ENCODE measurements at regions not wholly inside any gene's neighbourhood (a gene's known extent, or its start where the extent isn't known, plus 50 kb on each side); places are given as distances from the start of the nearest gene placed in this dataset.

DNA sequence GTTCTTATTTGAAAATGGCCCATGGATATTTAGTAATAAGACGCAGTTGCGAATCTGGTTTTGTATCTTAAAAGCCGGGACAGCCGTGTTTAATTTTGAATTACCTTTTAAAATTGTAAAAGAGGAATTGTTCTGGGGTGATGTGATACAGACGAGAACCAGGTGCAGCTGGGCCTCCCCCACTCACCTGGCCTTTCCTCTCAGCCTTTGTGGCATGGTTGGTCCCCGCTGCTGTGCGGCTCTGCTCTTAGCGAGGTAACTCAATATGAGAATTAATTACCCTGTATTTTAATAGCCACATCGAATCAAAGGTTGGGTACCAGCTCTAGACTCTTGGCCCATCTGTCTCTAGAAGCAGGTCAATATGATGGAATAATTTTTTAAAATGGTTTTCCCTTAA lies 56.5 kb upstream of the DACT2 start:
- TF ChIP-seq POLR2A (IDR thresholded peaks at IDR 0.05) = no peak
- TF ChIP-seq, protein P1, sequence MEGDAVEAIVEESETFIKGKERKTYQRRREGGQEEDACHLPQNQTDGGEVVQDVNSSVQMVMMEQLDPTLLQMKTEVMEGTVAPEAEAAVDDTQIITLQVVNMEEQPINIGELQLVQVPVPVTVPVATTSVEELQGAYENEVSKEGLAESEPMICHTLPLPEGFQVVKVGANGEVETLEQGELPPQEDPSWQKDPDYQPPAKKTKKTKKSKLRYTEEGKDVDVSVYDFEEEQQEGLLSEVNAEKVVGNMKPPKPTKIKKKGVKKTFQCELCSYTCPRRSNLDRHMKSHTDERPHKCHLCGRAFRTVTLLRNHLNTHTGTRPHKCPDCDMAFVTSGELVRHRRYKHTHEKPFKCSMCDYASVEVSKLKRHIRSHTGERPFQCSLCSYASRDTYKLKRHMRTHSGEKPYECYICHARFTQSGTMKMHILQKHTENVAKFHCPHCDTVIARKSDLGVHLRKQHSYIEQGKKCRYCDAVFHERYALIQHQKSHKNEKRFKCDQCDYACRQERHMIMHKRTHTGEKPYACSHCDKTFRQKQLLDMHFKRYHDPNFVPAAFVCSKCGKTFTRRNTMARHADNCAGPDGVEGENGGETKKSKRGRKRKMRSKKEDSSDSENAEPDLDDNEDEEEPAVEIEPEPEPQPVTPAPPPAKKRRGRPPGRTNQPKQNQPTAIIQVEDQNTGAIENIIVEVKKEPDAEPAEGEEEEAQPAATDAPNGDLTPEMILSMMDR (IDR thresholded peaks at IDR 0.05) = no peak
